ENCODE measurements at regions not wholly inside any gene's neighbourhood (a gene's known extent, or its start where the extent isn't known, plus 50 kb on each side); places are given as distances from the start of the nearest gene placed in this dataset.

- Histone ChIP-seq H3K23ac (ENCODE audit: insufficient read length) (no peak overlapping the region), H3K36me3 (ENCODE audit: control insufficient read depth in 2 of 4, insufficient read depth in 4 of 4, low read length in 3 of 4) (no peaks in the 10 kb centered on the region), H3K79me2 (ENCODE audit: control insufficient read depth in 1 of 2, insufficient read depth in 2 of 2, low read length in 2 of 2) (no peaks in the 10 kb centered on the region), H3K9me3 (ENCODE audit: insufficient read depth in 2 of 2, low read depth in 1 of 2, low read length in 1 of 2) (no peaks in the 10 kb centered on the region), H3K4me3 (ENCODE audit: extremely low read depth in 1 of 4, insufficient read depth in 2 of 4, low read depth in 3 of 4, low read length in 4 of 4) (no peak overlapping the region), H3K4me2 (ENCODE audit: insufficient read depth in 1 of 2, low read depth in 2 of 2, low read length in 2 of 2) (no peak overlapping the region), H3K4ac (replicated peaks; ENCODE audit: insufficient read length, low read depth, low read length) (no peak overlapping the region), H4K20me1 (replicated peaks in 1 of 2; ENCODE audit: control insufficient read depth in 1 of 2, insufficient read depth in 2 of 2, low read length in 2 of 2) (peaks cover 0 to 3% of the 10 kb centered on the region in 2 experiments), H2BK20ac (ENCODE audit: low read length) (no peak overlapping the region), H4K8ac (ENCODE audit: extremely low read depth, insufficient read depth, low read length) (no peak overlapping the region), H4K91ac (replicated peaks; ENCODE audit: insufficient read length, low read length) (no peak overlapping the region), H3K79me1 (ENCODE audit: low read depth, low read length) (no peaks in the 10 kb centered on the region), H2AK5ac (ENCODE audit: low read depth, low read length) (no peak overlapping the region), H2BK12ac (ENCODE audit: low read depth, low read length) (no peak overlapping the region), H2BK120ac (replicated peaks; ENCODE audit: low read depth, low read length) (no peak overlapping the region), H3K27ac (ENCODE audit: low read depth, low read length) (no peak overlapping the region), H3K23me2 (ENCODE audit: low read depth, low read length) (no peaks in the 10 kb centered on the region; the same call in 1 of the 2 replicates), H3K9ac (replicated peaks in 1 of 4; ENCODE audit: extremely low read depth in 1 of 4, low read depth in 3 of 4, low read length in 3 of 4) (no peak overlapping the region), H2AFZ (ENCODE audit: low read length) (no peak overlapping the region), H3K18ac (ENCODE audit: extremely low read depth, low read length) (no peak overlapping the region), H3K27me3 (replicated peaks in 1 of 4; ENCODE audit: control insufficient read depth in 3 of 4, extremely low read depth in 1 of 4, insufficient read depth in 3 of 4, low read length in 3 of 4) (no peaks in the 10 kb centered on the region), H2BK5ac (ENCODE audit: low read depth, low read length) (no peak overlapping the region), H3K14ac (ENCODE audit: insufficient read length) (no peak overlapping the region), H2BK15ac (ENCODE audit: low read length) (no peak overlapping the region), H4K5ac (ENCODE audit: insufficient read length, low read depth, low read length) (no peak overlapping the region), H3K4me1 (replicated peaks in 1 of 4; ENCODE audit: control insufficient read depth in 3 of 4, insufficient read depth in 4 of 4, low read length in 3 of 4) (no peaks in the 10 kb centered on the region), H3K56ac (replicated peaks; ENCODE audit: insufficient read length, low read depth, low read length) (no peak overlapping the region)
- ChIA-PET CTCF (ENCODE audit: partially characterized antibody) (no interaction called here), POLR2A (ENCODE audit: partially characterized antibody) (no interaction called here)
- TF ChIP-seq BRCA1 (IDR thresholded peaks at IDR 0.05; ENCODE audit: low read depth, low read length) (no peak), POU5F1 (IDR thresholded peaks at IDR 0.05; ENCODE audit: low read depth, low read length) (no peak)
- 90% methylated on average over 4 of the region's 4 CpGs; no CpG with 5 or more reads in 1 of the 2 experiments for WGBS, 2 experiments (ENCODE audit: extremely low coverage in 1 of 2, insufficient coverage in 1 of 2, insufficient read length in 1 of 2, insufficient replicate concordance in 2 of 2, low coverage in 1 of 2, low lambda C conversion rate in 2 of 2, missing lambda C conversion rate in 1 of 2)
- DNase-seq (ENCODE audit: low read depth in 1 of 2, low spot score in 2 of 2) (no peak), FAIRE-seq (no peak)
Measured at GRCh38 chr13:75013818-75014217, 468.2 kb downstream of the TBC1D4 start.
